IMR-90 (cell line): ENCODE measurements at regions not wholly inside any gene's neighbourhood (a gene's known extent, or its start where the extent isn't known, plus 50 kb on each side); places are given as distances from the start of the nearest gene placed in this dataset.
A peak's percentile ranks its signal among the peaks of the same experiment; 100 is the strongest.

ENCODE experiments used
- ATAC-seq: fragments of 200-7000 bp; cut with Tn5 transposase; 2 replicates; pipeline ENCODE4 v1.9.1; 2020; ENCODE audit warnings: low read depth, mild to moderate bottlenecking, moderate library complexity
- BruUV-seq: library from RNA; stranded (reverse); fragments of 400-500 nt; replicated peaks from 2 replicates; lab custom pipeline; 2021; lab: Mats Ljungman, UMichigan
- CTCF ChIA-PET: fragments of 300-600 bp; formaldehyde crosslinking; extraction: SDS; loops from one replicate; lab custom pipeline; 2021; ENCODE audit warnings: antibody characterized with exemption; lab: Yijun Ruan, JAX
- POLR2A ChIA-PET: fragments of 300-600 bp; sonication (Branson Sonifier 250); formaldehyde crosslinking; loops from one replicate; lab custom pipeline; 2022; ENCODE audit warnings: antibody characterized with exemption; ENCODE audit not compliant: unreplicated experiment; lab: Charles Lee
- DNase-seq: peaks from one replicate; pipeline ENCODE4 v3.0.0; 2013
- H2AFZ ChIP-seq: replicated peaks from 2 replicates; pipeline ENCODE3; 2013; ENCODE audit warnings: low read length, mild to moderate bottlenecking; ENCODE audit not compliant: poor library complexity
- H2AK5ac ChIP-seq: 2 replicates; pipeline ENCODE4 v1.6.1; 2013; ENCODE audit warnings: low read depth, low read length, inconsistent platforms
- H2AK9ac ChIP-seq: replicated peaks from 2 replicates; pipeline ENCODE3; 2013; ENCODE audit warnings: mild to moderate bottlenecking, low read depth, low read length, moderate library complexity; ENCODE audit not compliant: poor library complexity
- H2BK120ac ChIP-seq: 2 replicates; pipeline ENCODE4 v1.6.1; 2013; ENCODE audit warnings: low read depth, low read length, inconsistent platforms
- H2BK15ac ChIP-seq: 3 replicates; pipeline ENCODE4 v1.6.1; 2013; ENCODE audit warnings: low read depth, low read length, inconsistent platforms
- H2BK20ac ChIP-seq: 2 replicates; pipeline ENCODE4 v1.6.1; 2013; ENCODE audit warnings: low read depth, mild to moderate bottlenecking, inconsistent platforms, low read length, moderate library complexity
- H2BK5ac ChIP-seq: 2 replicates; pipeline ENCODE4 v1.6.1; 2013; ENCODE audit warnings: mild to moderate bottlenecking, low read depth, low read length, inconsistent platforms; ENCODE audit not compliant: poor library complexity, severe bottlenecking
- H3K14ac ChIP-seq: replicated peaks from 2 replicates; pipeline ENCODE4 v1.6.1; 2013; ENCODE audit warnings: low read depth, low read length, inconsistent platforms
- H3K18ac ChIP-seq: 2 replicates; pipeline ENCODE4 v1.6.1; 2013; ENCODE audit warnings: low read depth, low read length, control low read depth
- H3K23ac ChIP-seq: 2 replicates; pipeline ENCODE4 v1.6.1; 2013; ENCODE audit warnings: low read depth, low read length, inconsistent platforms
- H3K27ac ChIP-seq: 2 replicates; pipeline ENCODE4 v1.5.1; 2013; ENCODE audit warnings: mild to moderate bottlenecking, control low read depth, low read length; ENCODE audit not compliant: insufficient read depth
- H3K27me3 ChIP-seq: 2 replicates; pipeline ENCODE4 v1.6.1; 2013; ENCODE audit warnings: low read length; ENCODE audit not compliant: control insufficient read depth, insufficient read depth
- H3K36me3 ChIP-seq: 2 replicates; pipeline ENCODE4 v1.6.1; 2013; ENCODE audit warnings: low read length, mixed read lengths; ENCODE audit not compliant: control insufficient read depth, insufficient read depth
- H3K4ac ChIP-seq: 2 replicates; pipeline ENCODE4 v1.6.1; 2013; ENCODE audit warnings: low read depth, low read length, inconsistent platforms
- H3K4me1 ChIP-seq: 2 replicates; pipeline ENCODE4 v1.6.1; 2013; ENCODE audit warnings: low read length, mixed read lengths; ENCODE audit not compliant: control insufficient read depth, insufficient read depth
- H3K4me2 ChIP-seq: 2 replicates; pipeline ENCODE4 v1.6.1; 2013; ENCODE audit warnings: low read depth, mild to moderate bottlenecking, control low read depth, low read length, moderate library complexity
- H3K4me3 ChIP-seq: 2 replicates; pipeline ENCODE4 v1.5.1; 2013; ENCODE audit warnings: low read depth, mild to moderate bottlenecking, control low read depth, low read length, moderate library complexity; ENCODE audit not compliant: insufficient read depth
- H3K56ac ChIP-seq: 2 replicates; pipeline ENCODE4 v1.6.1; 2013; ENCODE audit warnings: low read length, inconsistent platforms; ENCODE audit not compliant: insufficient read depth; ENCODE audit errors: extremely low read depth
- H3K79me1 ChIP-seq, 2 experiments: 2 replicates each; pipeline ENCODE4 v1.6.1; 2013; ENCODE audit warnings: low read length in 2 of 2, inconsistent platforms in 1 of 2, low read depth in 1 of 2
- H3K9ac ChIP-seq: 2 replicates; pipeline ENCODE4 v1.6.1; 2013; ENCODE audit warnings: low read depth, low read length, control low read depth
- H3K9me1 ChIP-seq: 2 replicates; pipeline ENCODE4 v1.6.1; 2013; ENCODE audit warnings: low read length, inconsistent platforms; ENCODE audit not compliant: insufficient read depth
- H3K9me3 ChIP-seq: 2 replicates; pipeline ENCODE4 v1.6.1; 2013; ENCODE audit warnings: low read length; ENCODE audit not compliant: control insufficient read depth, insufficient read depth
- H4K20me1 ChIP-seq: 2 replicates; pipeline ENCODE4 v1.6.1; 2013; ENCODE audit warnings: low read length, inconsistent platforms; ENCODE audit not compliant: insufficient read depth
- H4K5ac ChIP-seq: 2 replicates; pipeline ENCODE4 v1.6.1; 2013; ENCODE audit warnings: mild to moderate bottlenecking, low read depth, low read length, control low read depth
- H4K8ac ChIP-seq, 2 experiments: 2 replicates each; pipeline ENCODE4 v1.6.1; 2013; ENCODE audit warnings: low read depth in 2 of 2, low read length in 2 of 2, control low read depth in 1 of 2, inconsistent platforms in 1 of 2
- H4K91ac ChIP-seq: 2 replicates; pipeline ENCODE4 v1.6.1; 2013; ENCODE audit warnings: low read depth, low read length, inconsistent platforms; ENCODE audit not compliant: insufficient read depth
- CEBPB ChIP-seq: IDR thresholded peaks from 2 replicates; pipeline ENCODE4 v1.6.1; 2012; ENCODE audit warnings: low read depth, low read length, improper control_type of control experiment
- ELK1 ChIP-seq: fragments of 150-350 bp; IDR thresholded peaks from 2 replicates; pipeline ENCODE4 v1.6.1; 2016; ENCODE audit warnings: low read depth, mild to moderate bottlenecking, low read length, moderate library complexity, borderline replicate concordance
- MAFK ChIP-seq: IDR thresholded peaks from 2 replicates; pipeline ENCODE4 v1.6.1; 2012; ENCODE audit warnings: low read depth, low read length, improper control_type of control experiment
- MXI1 ChIP-seq: IDR thresholded peaks from 2 replicates; pipeline ENCODE4 v1.6.1; 2012; ENCODE audit warnings: low read depth, mild to moderate bottlenecking, low read length, moderate library complexity, borderline replicate concordance
- POLR2A ChIP-seq: IDR thresholded peaks from 2 replicates; pipeline ENCODE4 v1.6.1; 2012; ENCODE audit warnings: mild to moderate bottlenecking, low read depth, low read length
- RAD21 ChIP-seq: IDR thresholded peaks from 2 replicates; pipeline ENCODE4 v1.6.1; 2012; ENCODE audit warnings: low read length, improper control_type of control experiment
- RFX5 ChIP-seq: IDR thresholded peaks from 2 replicates; pipeline ENCODE4 v1.8.0; 2012; ENCODE audit warnings: low read depth, mild to moderate bottlenecking, low read length, moderate library complexity
- SMC3 ChIP-seq: fragments of 150-350 bp; IDR thresholded peaks from 2 replicates; pipeline ENCODE4 v1.6.1; 2016; ENCODE audit warnings: low read depth, mild to moderate bottlenecking, antibody characterized with exemption, low read length, moderate library complexity
- dilution Hi-C: fragments of 300-500 bp; cut with HindIII; formaldehyde crosslinking; loops from one replicate; pipeline ENCODE4 v1.14.3; 2018; ENCODE audit warnings: low sequenced_read_pairs; ENCODE audit not compliant: unreplicated experiment
- in situ Hi-C: fragments of 300-500 bp; cut with MboI; formaldehyde crosslinking; loops from 3 replicates; pipeline ENCODE4 v1.14.3; 2019; ENCODE audit warnings: low sequenced_read_pairs, inconsistent platforms, mixed read lengths
- intact Hi-C: fragments of 100-400 bp; cut with micrococcal nuclease; formaldehyde crosslinking; loops from 2 replicates; pipeline ENCODE4 v1.10.0; 2022
- TF ChIP-seq, protein P1 (sequence below): fragments of 150-350 bp; IDR thresholded peaks from 2 replicates; pipeline ENCODE4 v1.6.1; 2017; ENCODE audit warnings: mild to moderate bottlenecking, antibody characterized with exemption, low read length, low read depth

- in situ Hi-C loops (no loop called here), intact Hi-C loops (no loop called here), dilution Hi-C loops (no loop called here)
- Histone ChIP-seq H3K9me3 (peaks cover 9% of the 10 kb centered on the region), H2AK9ac (no peak overlapping the region), H3K4me2 (no peak overlapping the region), H3K27me3 (no peaks in the 10 kb centered on the region), H3K9ac (no peak overlapping the region), H3K14ac (no peak overlapping the region), H4K20me1 (no peaks in the 10 kb centered on the region), H3K4ac (0 out of 2 replicates have a peak overlapping the region, but pooled peaks have one; percentile 38), H3K36me3 (peaks cover 2% of the 10 kb centered on the region; the same call in 1 of the 2 replicates), H2BK20ac (no peak overlapping the region), H3K23ac (no peak overlapping the region), H3K4me1 (peaks cover 8% of the 10 kb centered on the region), H2AFZ (no peak overlapping the region), H2AK5ac (no peak overlapping the region), H3K9me1 (no peaks in the 10 kb centered on the region), H3K79me1 (no peaks in the 10 kb centered on the region; a peak in 1 of 4 replicates), H3K18ac (no peak overlapping the region), H4K5ac (no peak overlapping the region), H4K91ac (peak overlapping the region; percentile 47; the same call in 1 of the 2 replicates), H2BK120ac (no peak overlapping the region), H2BK5ac (peak overlapping the region; percentile 44), H4K8ac (no peak overlapping the region; a peak in 1 of 4 replicates), H3K27ac (no peak overlapping the region; the same call in 1 of the 2 replicates), H3K56ac (no peak overlapping the region), H3K4me3 (no peak overlapping the region), H2BK15ac (no peak overlapping the region)
- BruUV-seq = no TSS peak
- CTCF ChIA-PET = no interaction called here
- TF ChIP-seq ELK1 (no peak), CEBPB (no peak), MXI1 (no peak), MAFK (no peak), RAD21 (no peak), RFX5 (no peak), POLR2A (no peak), SMC3 (no peak)
- TF ChIP-seq, protein P1, sequence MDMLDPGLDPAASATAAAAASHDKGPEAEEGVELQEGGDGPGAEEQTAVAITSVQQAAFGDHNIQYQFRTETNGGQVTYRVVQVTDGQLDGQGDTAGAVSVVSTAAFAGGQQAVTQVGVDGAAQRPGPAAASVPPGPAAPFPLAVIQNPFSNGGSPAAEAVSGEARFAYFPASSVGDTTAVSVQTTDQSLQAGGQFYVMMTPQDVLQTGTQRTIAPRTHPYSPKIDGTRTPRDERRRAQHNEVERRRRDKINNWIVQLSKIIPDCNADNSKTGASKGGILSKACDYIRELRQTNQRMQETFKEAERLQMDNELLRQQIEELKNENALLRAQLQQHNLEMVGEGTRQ = no peak
- DNase-seq (no peak), ATAC-seq (no peak)
- POLR2A ChIA-PET = no interaction called here
Observed at GRCh38 chr9:111726949-111727348, 65.5 kb downstream of the GNG10 start.
